ENCODE measurements at regions not wholly inside any gene's neighbourhood (a gene's known extent, or its start where the extent isn't known, plus 50 kb on each side); places are given as distances from the start of the nearest gene placed in this dataset.
A peak's percentile ranks its signal among the peaks of the same experiment; 100 is the strongest.

GRCh38 chr2:163541943-163542342 lies 193.9 kb downstream of the FIGN start:
- Histone ChIP-seq H3K27ac (ENCODE audit: low read depth in 2 of 2, low read length in 2 of 2) (no peak overlapping the region), H3K9me3 (ENCODE audit: control insufficient read depth in 2 of 3, insufficient read depth in 1 of 3, low read length in 3 of 3) (no peaks in the 10 kb centered on the region), H3K4me1 (ENCODE audit: control insufficient read depth in 2 of 3, insufficient read depth in 2 of 3, low read depth in 1 of 3, low read length in 3 of 3) (no peaks in the 10 kb centered on the region), H3K9ac (ENCODE audit: low read length in 3 of 3) (no peak overlapping the region), H3K4me3 (ENCODE audit: low read length in 3 of 3) (no peak overlapping the region), H3K36me3 (ENCODE audit: control insufficient read depth in 2 of 3, insufficient read depth in 3 of 3, low read length in 3 of 3) (no peaks in the 10 kb centered on the region), H3K27me3 (ENCODE audit: control insufficient read depth, insufficient read depth, low read length) (no peaks in the 10 kb centered on the region)
- TF ChIP-seq CTCF (IDR thresholded peaks at IDR 0.05; ENCODE audit: borderline replicate concordance, extremely low read depth, insufficient read depth), result no peak
- FAIRE-seq, result no peak
- no peak for DNase-seq
- intact Hi-C loops (cut with DNase I), result no loop called here

GRCh38 chr2:163541495-163541894 lies 194.3 kb downstream of the FIGN start:
- no peak for FAIRE-seq
- DNase-seq, result no peak
- Histone ChIP-seq H3K36me3 (ENCODE audit: control insufficient read depth in 2 of 3, insufficient read depth in 3 of 3, low read length in 3 of 3) (no peaks in the 10 kb centered on the region), H3K27ac (ENCODE audit: low read depth in 2 of 2, low read length in 2 of 2) (no peak overlapping the region), H3K4me3 (ENCODE audit: low read length in 3 of 3) (no peak overlapping the region), H3K9me3 (ENCODE audit: control insufficient read depth in 2 of 3, insufficient read depth in 1 of 3, low read length in 3 of 3) (no peaks in the 10 kb centered on the region), H3K27me3 (ENCODE audit: control insufficient read depth, insufficient read depth, low read length) (no peaks in the 10 kb centered on the region), H3K9ac (ENCODE audit: low read length in 3 of 3) (no peak overlapping the region), H3K4me1 (ENCODE audit: control insufficient read depth in 2 of 3, insufficient read depth in 2 of 3, low read depth in 1 of 3, low read length in 3 of 3) (no peaks in the 10 kb centered on the region)
- intact Hi-C loops (cut with DNase I), result no loop called here
- no peak for TF ChIP-seq CTCF (IDR thresholded peaks at IDR 0.05; ENCODE audit: borderline replicate concordance, extremely low read depth, insufficient read depth)

- H3K27me3 ChIP-seq (ENCODE audit: control insufficient read depth, insufficient read depth, low read length), result no peaks in the 10 kb centered on the region
- no peak overlapping the region for H3K4me3 ChIP-seq (ENCODE audit: low read length in 3 of 3)
- H3K36me3 ChIP-seq (ENCODE audit: control insufficient read depth in 2 of 3, insufficient read depth in 3 of 3, low read length in 3 of 3), result no peaks in the 10 kb centered on the region
- no peak for FAIRE-seq
- no peak overlapping the region for H3K27ac ChIP-seq (ENCODE audit: low read depth in 2 of 2, low read length in 2 of 2)
- no peak overlapping the region for H3K9ac ChIP-seq (ENCODE audit: low read length in 3 of 3)
- DNase-seq, result peak in 1 of 5 donors; percentile 7
- H3K9me3 ChIP-seq (ENCODE audit: control insufficient read depth in 2 of 3, insufficient read depth in 1 of 3, low read length in 3 of 3), result peaks cover 0 to 8% (median 0%) of the 10 kb centered on the region in 3 donors
- intact Hi-C loops (cut with DNase I), result no loop called here
- no peak for TF ChIP-seq CTCF (IDR thresholded peaks at IDR 0.05; ENCODE audit: borderline replicate concordance, extremely low read depth, insufficient read depth)
- H3K4me1 ChIP-seq (ENCODE audit: control insufficient read depth in 2 of 3, insufficient read depth in 2 of 3, low read depth in 1 of 3, low read length in 3 of 3), result no peaks in the 10 kb centered on the region
Observed at GRCh38 chr2:163528640-163529217, 207.1 kb downstream of the FIGN start.

- H3K36me3 ChIP-seq (ENCODE audit: control insufficient read depth in 2 of 3, insufficient read depth in 3 of 3, low read length in 3 of 3), result no peaks in the 10 kb centered on the region
- no peak for TF ChIP-seq CTCF (IDR thresholded peaks at IDR 0.05; ENCODE audit: borderline replicate concordance, extremely low read depth, insufficient read depth)
- no peaks in the 10 kb centered on the region for H3K4me1 ChIP-seq (ENCODE audit: control insufficient read depth in 2 of 3, insufficient read depth in 2 of 3, low read depth in 1 of 3, low read length in 3 of 3)
- no peak overlapping the region for H3K27ac ChIP-seq (ENCODE audit: low read depth in 2 of 2, low read length in 2 of 2)
- no peak for DNase-seq
- intact Hi-C loops (cut with DNase I), result no loop called here
- FAIRE-seq, result no peak
- H3K9ac ChIP-seq (ENCODE audit: low read length in 3 of 3), result no peak overlapping the region
- peaks cover 0 to 9% (median 0%) of the 10 kb centered on the region in 3 donors for H3K9me3 ChIP-seq (ENCODE audit: control insufficient read depth in 2 of 3, insufficient read depth in 1 of 3, low read length in 3 of 3)
- no peaks in the 10 kb centered on the region for H3K27me3 ChIP-seq (ENCODE audit: control insufficient read depth, insufficient read depth, low read length)
- no peak overlapping the region for H3K4me3 ChIP-seq (ENCODE audit: low read length in 3 of 3)
Observed at GRCh38 chr2:163527381-163527780, 208.4 kb downstream of the FIGN start.
